IMR-90 (cell line): ENCODE measurements at regions not wholly inside any gene's neighbourhood (a gene's known extent, or its start where the extent isn't known, plus 50 kb on each side); places are given as distances from the start of the nearest gene placed in this dataset.

Experiments used
- ATAC-seq: fragments of 200-7000 bp; cut with Tn5 transposase; 2 replicates; pipeline ENCODE4 v1.9.1; 2020; ENCODE audit warnings: low read depth, mild to moderate bottlenecking, moderate library complexity
- BruUV-seq: library from RNA; stranded (reverse); fragments of 400-500 nt; replicated peaks from 2 replicates; lab custom pipeline; 2021; lab: Mats Ljungman, UMichigan
- CTCF ChIA-PET: fragments of 300-600 bp; formaldehyde crosslinking; extraction: SDS; loops from one replicate; lab custom pipeline; 2021; ENCODE audit warnings: antibody characterized with exemption; lab: Yijun Ruan, JAX
- POLR2A ChIA-PET: fragments of 300-600 bp; sonication (Branson Sonifier 250); formaldehyde crosslinking; loops from one replicate; lab custom pipeline; 2022; ENCODE audit warnings: antibody characterized with exemption; ENCODE audit not compliant: unreplicated experiment; lab: Charles Lee
- DNase-seq: peaks from one replicate; pipeline ENCODE4 v3.0.0; 2013
- H2AFZ ChIP-seq: replicated peaks from 2 replicates; pipeline ENCODE3; 2013; ENCODE audit warnings: low read length, mild to moderate bottlenecking; ENCODE audit not compliant: poor library complexity
- H2AK5ac ChIP-seq: 2 replicates; pipeline ENCODE4 v1.6.1; 2013; ENCODE audit warnings: low read depth, low read length, inconsistent platforms
- H2AK9ac ChIP-seq: replicated peaks from 2 replicates; pipeline ENCODE3; 2013; ENCODE audit warnings: mild to moderate bottlenecking, low read depth, low read length, moderate library complexity; ENCODE audit not compliant: poor library complexity
- H2BK120ac ChIP-seq: 2 replicates; pipeline ENCODE4 v1.6.1; 2013; ENCODE audit warnings: low read depth, low read length, inconsistent platforms
- H2BK15ac ChIP-seq: 3 replicates; pipeline ENCODE4 v1.6.1; 2013; ENCODE audit warnings: low read depth, low read length, inconsistent platforms
- H2BK20ac ChIP-seq: 2 replicates; pipeline ENCODE4 v1.6.1; 2013; ENCODE audit warnings: low read depth, mild to moderate bottlenecking, inconsistent platforms, low read length, moderate library complexity
- H2BK5ac ChIP-seq: 2 replicates; pipeline ENCODE4 v1.6.1; 2013; ENCODE audit warnings: mild to moderate bottlenecking, low read depth, low read length, inconsistent platforms; ENCODE audit not compliant: poor library complexity, severe bottlenecking
- H3K14ac ChIP-seq: replicated peaks from 2 replicates; pipeline ENCODE4 v1.6.1; 2013; ENCODE audit warnings: low read depth, low read length, inconsistent platforms
- H3K18ac ChIP-seq: 2 replicates; pipeline ENCODE4 v1.6.1; 2013; ENCODE audit warnings: low read depth, low read length, control low read depth
- H3K23ac ChIP-seq: 2 replicates; pipeline ENCODE4 v1.6.1; 2013; ENCODE audit warnings: low read depth, low read length, inconsistent platforms
- H3K27ac ChIP-seq: 2 replicates; pipeline ENCODE4 v1.5.1; 2013; ENCODE audit warnings: mild to moderate bottlenecking, control low read depth, low read length; ENCODE audit not compliant: insufficient read depth
- H3K27me3 ChIP-seq: 2 replicates; pipeline ENCODE4 v1.6.1; 2013; ENCODE audit warnings: low read length; ENCODE audit not compliant: control insufficient read depth, insufficient read depth
- H3K36me3 ChIP-seq: 2 replicates; pipeline ENCODE4 v1.6.1; 2013; ENCODE audit warnings: low read length, mixed read lengths; ENCODE audit not compliant: control insufficient read depth, insufficient read depth
- H3K4ac ChIP-seq: 2 replicates; pipeline ENCODE4 v1.6.1; 2013; ENCODE audit warnings: low read depth, low read length, inconsistent platforms
- H3K4me1 ChIP-seq: 2 replicates; pipeline ENCODE4 v1.6.1; 2013; ENCODE audit warnings: low read length, mixed read lengths; ENCODE audit not compliant: control insufficient read depth, insufficient read depth
- H3K4me2 ChIP-seq: 2 replicates; pipeline ENCODE4 v1.6.1; 2013; ENCODE audit warnings: low read depth, mild to moderate bottlenecking, control low read depth, low read length, moderate library complexity
- H3K4me3 ChIP-seq: 2 replicates; pipeline ENCODE4 v1.5.1; 2013; ENCODE audit warnings: low read depth, mild to moderate bottlenecking, control low read depth, low read length, moderate library complexity; ENCODE audit not compliant: insufficient read depth
- H3K56ac ChIP-seq: 2 replicates; pipeline ENCODE4 v1.6.1; 2013; ENCODE audit warnings: low read length, inconsistent platforms; ENCODE audit not compliant: insufficient read depth; ENCODE audit errors: extremely low read depth
- H3K79me1 ChIP-seq, 2 experiments: 2 replicates each; pipeline ENCODE4 v1.6.1; 2013; ENCODE audit warnings: low read length in 2 of 2, inconsistent platforms in 1 of 2, low read depth in 1 of 2
- H3K9ac ChIP-seq: 2 replicates; pipeline ENCODE4 v1.6.1; 2013; ENCODE audit warnings: low read depth, low read length, control low read depth
- H3K9me1 ChIP-seq: 2 replicates; pipeline ENCODE4 v1.6.1; 2013; ENCODE audit warnings: low read length, inconsistent platforms; ENCODE audit not compliant: insufficient read depth
- H3K9me3 ChIP-seq: 2 replicates; pipeline ENCODE4 v1.6.1; 2013; ENCODE audit warnings: low read length; ENCODE audit not compliant: control insufficient read depth, insufficient read depth
- H4K20me1 ChIP-seq: 2 replicates; pipeline ENCODE4 v1.6.1; 2013; ENCODE audit warnings: low read length, inconsistent platforms; ENCODE audit not compliant: insufficient read depth
- H4K5ac ChIP-seq: 2 replicates; pipeline ENCODE4 v1.6.1; 2013; ENCODE audit warnings: mild to moderate bottlenecking, low read depth, low read length, control low read depth
- H4K8ac ChIP-seq, 2 experiments: 2 replicates each; pipeline ENCODE4 v1.6.1; 2013; ENCODE audit warnings: low read depth in 2 of 2, low read length in 2 of 2, control low read depth in 1 of 2, inconsistent platforms in 1 of 2
- H4K91ac ChIP-seq: 2 replicates; pipeline ENCODE4 v1.6.1; 2013; ENCODE audit warnings: low read depth, low read length, inconsistent platforms; ENCODE audit not compliant: insufficient read depth
- CEBPB ChIP-seq: IDR thresholded peaks from 2 replicates; pipeline ENCODE4 v1.6.1; 2012; ENCODE audit warnings: low read depth, low read length, improper control_type of control experiment
- ELK1 ChIP-seq: fragments of 150-350 bp; IDR thresholded peaks from 2 replicates; pipeline ENCODE4 v1.6.1; 2016; ENCODE audit warnings: low read depth, mild to moderate bottlenecking, low read length, moderate library complexity, borderline replicate concordance
- FOS ChIP-seq: fragments of 150-350 bp; IDR thresholded peaks from 2 replicates; pipeline ENCODE4 v1.6.1; 2016; ENCODE audit warnings: low read depth, low read length
- MAFK ChIP-seq: IDR thresholded peaks from 2 replicates; pipeline ENCODE4 v1.6.1; 2012; ENCODE audit warnings: low read depth, low read length, improper control_type of control experiment
- MAZ ChIP-seq: IDR thresholded peaks from 2 replicates; pipeline ENCODE4 v1.6.1; 2012; ENCODE audit warnings: low read depth, mild to moderate bottlenecking, low read length, improper control_type of control experiment, moderate library complexity, borderline replicate concordance
- MXI1 ChIP-seq: IDR thresholded peaks from 2 replicates; pipeline ENCODE4 v1.6.1; 2012; ENCODE audit warnings: low read depth, mild to moderate bottlenecking, low read length, moderate library complexity, borderline replicate concordance
- POLR2A ChIP-seq: IDR thresholded peaks from 2 replicates; pipeline ENCODE4 v1.6.1; 2012; ENCODE audit warnings: mild to moderate bottlenecking, low read depth, low read length
- RFX5 ChIP-seq: IDR thresholded peaks from 2 replicates; pipeline ENCODE4 v1.8.0; 2012; ENCODE audit warnings: low read depth, mild to moderate bottlenecking, low read length, moderate library complexity
- SMC3 ChIP-seq: fragments of 150-350 bp; IDR thresholded peaks from 2 replicates; pipeline ENCODE4 v1.6.1; 2016; ENCODE audit warnings: low read depth, mild to moderate bottlenecking, antibody characterized with exemption, low read length, moderate library complexity
- WGBS, 2 experiments: methylation state at CpG; one replicate each; pipeline versions ENCODE4 v1.1.5 to v1.1.7; 2013; ENCODE audit warnings: missing lambda C conversion rate in 2 of 2; ENCODE audit not compliant: insufficient read length in 1 of 2; ENCODE audit errors: extremely low coverage in 2 of 2; 5-methylcytosine and 5-hydroxymethylcytosine counted together
- dilution Hi-C: fragments of 300-500 bp; cut with HindIII; formaldehyde crosslinking; loops from one replicate; pipeline ENCODE4 v1.14.3; 2018; ENCODE audit warnings: low sequenced_read_pairs; ENCODE audit not compliant: unreplicated experiment
- in situ Hi-C: fragments of 300-500 bp; cut with MboI; formaldehyde crosslinking; loops from 3 replicates; pipeline ENCODE4 v1.14.3; 2019; ENCODE audit warnings: low sequenced_read_pairs, inconsistent platforms, mixed read lengths
- intact Hi-C: fragments of 100-400 bp; cut with micrococcal nuclease; formaldehyde crosslinking; loops from 2 replicates; pipeline ENCODE4 v1.10.0; 2022

- Histone ChIP-seq H4K8ac (no peak overlapping the region), H4K91ac (no peak overlapping the region), H2AFZ (no peak overlapping the region), H3K4me3 (no peak overlapping the region), H3K27me3 (no peaks in the 10 kb centered on the region), H3K14ac (no peak overlapping the region), H2BK5ac (no peak overlapping the region), H2BK120ac (no peak overlapping the region), H3K79me1 (no peaks in the 10 kb centered on the region), H3K18ac (no peak overlapping the region), H2AK5ac (no peak overlapping the region), H3K27ac (no peak overlapping the region), H3K36me3 (no peaks in the 10 kb centered on the region), H3K4ac (no peak overlapping the region), H3K4me2 (no peak overlapping the region), H3K23ac (no peak overlapping the region), H3K9ac (no peak overlapping the region), H3K9me3 (no peaks in the 10 kb centered on the region), H3K9me1 (no peaks in the 10 kb centered on the region), H2AK9ac (no peak overlapping the region), H3K56ac (no peak overlapping the region), H2BK20ac (no peak overlapping the region), H2BK15ac (no peak overlapping the region), H4K5ac (no peak overlapping the region), H4K20me1 (no peaks in the 10 kb centered on the region), H3K4me1 (no peaks in the 10 kb centered on the region)
- intact Hi-C loops = no loop called here
- TF ChIP-seq ELK1 = no peak
- no peak for TF ChIP-seq RFX5
- TF ChIP-seq MXI1 = no peak
- no peak for TF ChIP-seq FOS
- no peak for TF ChIP-seq POLR2A
- TF ChIP-seq CEBPB = no peak
- TF ChIP-seq MAZ = no peak
- TF ChIP-seq SMC3 = no peak
- no peak for TF ChIP-seq MAFK
- no CpG with 5 or more reads among the region's 3 CpGs for WGBS, 2 experiments
- dilution Hi-C loops = no loop called here
- ChIA-PET CTCF (no interaction called here), POLR2A (no interaction called here)
- no TSS peak for BruUV-seq
- ATAC-seq = no peak
- no peak for DNase-seq
- in situ Hi-C loops = no loop called here
These were observed 2197.0 kb downstream of the ARAP2 start for GRCh38 chr4:34047363-34047762.
